ENCODE measurements at regions not wholly inside any gene's neighbourhood (a gene's known extent, or its start where the extent isn't known, plus 50 kb on each side); places are given as distances from the start of the nearest gene placed in this dataset.

DNA sequence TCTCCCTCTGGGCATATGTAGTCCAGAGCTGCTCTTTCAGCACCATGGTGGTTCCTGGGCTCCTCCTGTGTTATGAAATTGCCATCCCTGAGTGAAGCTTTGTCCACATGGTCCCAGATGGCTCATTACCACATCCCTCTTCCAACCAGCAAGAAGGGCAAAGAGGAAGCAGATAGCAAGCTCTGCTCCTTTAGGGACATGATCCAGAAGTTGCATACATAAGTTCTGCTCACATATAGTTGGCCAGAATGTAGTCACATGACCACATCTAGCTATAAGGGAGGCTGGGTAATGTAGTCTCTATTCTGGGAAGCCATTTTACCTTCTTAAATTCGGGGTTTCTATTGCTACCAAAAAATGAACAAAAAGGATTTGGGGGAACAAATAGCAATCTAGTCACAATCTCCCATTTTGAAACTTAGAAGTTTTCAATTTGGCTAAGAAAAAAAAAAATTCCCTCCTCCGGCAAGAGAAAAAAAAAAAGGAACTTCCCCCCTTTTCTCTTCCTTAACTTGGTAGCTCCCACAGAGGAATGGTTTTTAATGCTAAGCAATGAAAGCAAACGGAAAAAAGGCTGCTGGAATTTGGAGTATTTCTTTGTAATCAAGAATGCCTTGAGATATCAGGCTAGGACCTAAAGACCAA, 88.2 kb upstream of the USP9X start (continued):
- TF ChIP-seq, protein P1, sequence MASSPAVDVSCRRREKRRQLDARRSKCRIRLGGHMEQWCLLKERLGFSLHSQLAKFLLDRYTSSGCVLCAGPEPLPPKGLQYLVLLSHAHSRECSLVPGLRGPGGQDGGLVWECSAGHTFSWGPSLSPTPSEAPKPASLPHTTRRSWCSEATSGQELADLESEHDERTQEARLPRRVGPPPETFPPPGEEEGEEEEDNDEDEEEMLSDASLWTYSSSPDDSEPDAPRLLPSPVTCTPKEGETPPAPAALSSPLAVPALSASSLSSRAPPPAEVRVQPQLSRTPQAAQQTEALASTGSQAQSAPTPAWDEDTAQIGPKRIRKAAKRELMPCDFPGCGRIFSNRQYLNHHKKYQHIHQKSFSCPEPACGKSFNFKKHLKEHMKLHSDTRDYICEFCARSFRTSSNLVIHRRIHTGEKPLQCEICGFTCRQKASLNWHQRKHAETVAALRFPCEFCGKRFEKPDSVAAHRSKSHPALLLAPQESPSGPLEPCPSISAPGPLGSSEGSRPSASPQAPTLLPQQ (tag by site-specific recombination; IDR thresholded peaks at IDR 0.05) = peak; percentile 45; the same call in 1 of the 2 replicates
- TF ChIP-seq ZNF600 (tag by site-specific recombination; IDR thresholded peaks at IDR 0.05) (no peak), ZNF146 (tag by site-specific recombination; IDR thresholded peaks at IDR 0.05) (no peak), OSR2 (tag by site-specific recombination; IDR thresholded peaks at IDR 0.05) (no peak), ZFP3 (tag by site-specific recombination; IDR thresholded peaks at IDR 0.05; ENCODE audit: low read depth) (no peak), SALL2 (tag by site-specific recombination; IDR thresholded peaks at IDR 0.05; ENCODE audit: borderline replicate concordance) (no peak), ZNF311 (tag by site-specific recombination; IDR thresholded peaks at IDR 0.05; ENCODE audit: borderline replicate concordance) (no peak), OVOL3 (tag by site-specific recombination; IDR thresholded peaks at IDR 0.05) (no peak), ZNF510 (tag by site-specific recombination; IDR thresholded peaks at IDR 0.05; ENCODE audit: insufficient replicate concordance) (no peak), ZNF624 (tag by site-specific recombination; IDR thresholded peaks at IDR 0.05) (no peak), ZNF677 (tag by site-specific recombination; IDR thresholded peaks at IDR 0.05) (no peak), ZNF292 (tag by site-specific recombination; IDR thresholded peaks at IDR 0.05; ENCODE audit: borderline replicate concordance, low read depth) (no peak), ZIC2 (tag by site-specific recombination; IDR thresholded peaks at IDR 0.05) (no peak), ZBTB8A (tag by site-specific recombination; IDR thresholded peaks at IDR 0.05) (no peak), ZNF416 (tag by site-specific recombination; IDR thresholded peaks at IDR 0.05) (no peak), HOXA7 (CRISPR knock-in tag; IDR thresholded peaks at IDR 0.05; ENCODE audit: borderline replicate concordance) (no peak), ZNF335 (tag by site-specific recombination; conservative IDR thresholded peaks at IDR 0.05) (peak; percentile 70), TRIM28 (IDR thresholded peaks at IDR 0.05; ENCODE audit: borderline replicate concordance, low read length) (no peak), ZNF544 (tag by site-specific recombination; IDR thresholded peaks at IDR 0.05) (no peak), ZNF664 (tag by site-specific recombination; IDR thresholded peaks at IDR 0.05) (no peak), ZNF211 (tag by site-specific recombination; IDR thresholded peaks at IDR 0.05; ENCODE audit: low read depth) (no peak), PRDM1 (tag by site-specific recombination; IDR thresholded peaks at IDR 0.05) (no peak), ZNF785 (tag by site-specific recombination; IDR thresholded peaks at IDR 0.05) (no peak)
- TF ChIP-seq, protein P2, sequence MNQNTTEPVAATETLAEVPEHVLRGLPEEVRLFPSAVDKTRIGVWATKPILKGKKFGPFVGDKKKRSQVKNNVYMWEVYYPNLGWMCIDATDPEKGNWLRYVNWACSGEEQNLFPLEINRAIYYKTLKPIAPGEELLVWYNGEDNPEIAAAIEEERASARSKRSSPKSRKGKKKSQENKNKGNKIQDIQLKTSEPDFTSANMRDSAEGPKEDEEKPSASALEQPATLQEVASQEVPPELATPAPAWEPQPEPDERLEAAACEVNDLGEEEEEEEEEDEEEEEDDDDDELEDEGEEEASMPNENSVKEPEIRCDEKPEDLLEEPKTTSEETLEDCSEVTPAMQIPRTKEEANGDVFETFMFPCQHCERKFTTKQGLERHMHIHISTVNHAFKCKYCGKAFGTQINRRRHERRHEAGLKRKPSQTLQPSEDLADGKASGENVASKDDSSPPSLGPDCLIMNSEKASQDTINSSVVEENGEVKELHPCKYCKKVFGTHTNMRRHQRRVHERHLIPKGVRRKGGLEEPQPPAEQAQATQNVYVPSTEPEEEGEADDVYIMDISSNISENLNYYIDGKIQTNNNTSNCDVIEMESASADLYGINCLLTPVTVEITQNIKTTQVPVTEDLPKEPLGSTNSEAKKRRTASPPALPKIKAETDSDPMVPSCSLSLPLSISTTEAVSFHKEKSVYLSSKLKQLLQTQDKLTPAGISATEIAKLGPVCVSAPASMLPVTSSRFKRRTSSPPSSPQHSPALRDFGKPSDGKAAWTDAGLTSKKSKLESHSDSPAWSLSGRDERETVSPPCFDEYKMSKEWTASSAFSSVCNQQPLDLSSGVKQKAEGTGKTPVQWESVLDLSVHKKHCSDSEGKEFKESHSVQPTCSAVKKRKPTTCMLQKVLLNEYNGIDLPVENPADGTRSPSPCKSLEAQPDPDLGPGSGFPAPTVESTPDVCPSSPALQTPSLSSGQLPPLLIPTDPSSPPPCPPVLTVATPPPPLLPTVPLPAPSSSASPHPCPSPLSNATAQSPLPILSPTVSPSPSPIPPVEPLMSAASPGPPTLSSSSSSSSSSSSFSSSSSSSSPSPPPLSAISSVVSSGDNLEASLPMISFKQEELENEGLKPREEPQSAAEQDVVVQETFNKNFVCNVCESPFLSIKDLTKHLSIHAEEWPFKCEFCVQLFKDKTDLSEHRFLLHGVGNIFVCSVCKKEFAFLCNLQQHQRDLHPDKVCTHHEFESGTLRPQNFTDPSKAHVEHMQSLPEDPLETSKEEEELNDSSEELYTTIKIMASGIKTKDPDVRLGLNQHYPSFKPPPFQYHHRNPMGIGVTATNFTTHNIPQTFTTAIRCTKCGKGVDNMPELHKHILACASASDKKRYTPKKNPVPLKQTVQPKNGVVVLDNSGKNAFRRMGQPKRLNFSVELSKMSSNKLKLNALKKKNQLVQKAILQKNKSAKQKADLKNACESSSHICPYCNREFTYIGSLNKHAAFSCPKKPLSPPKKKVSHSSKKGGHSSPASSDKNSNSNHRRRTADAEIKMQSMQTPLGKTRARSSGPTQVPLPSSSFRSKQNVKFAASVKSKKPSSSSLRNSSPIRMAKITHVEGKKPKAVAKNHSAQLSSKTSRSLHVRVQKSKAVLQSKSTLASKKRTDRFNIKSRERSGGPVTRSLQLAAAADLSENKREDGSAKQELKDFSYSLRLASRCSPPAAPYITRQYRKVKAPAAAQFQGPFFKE (tag by site-specific recombination; IDR thresholded peaks at IDR 0.05; ENCODE audit: borderline replicate concordance) = no peak
- TF ChIP-seq, protein P3, sequence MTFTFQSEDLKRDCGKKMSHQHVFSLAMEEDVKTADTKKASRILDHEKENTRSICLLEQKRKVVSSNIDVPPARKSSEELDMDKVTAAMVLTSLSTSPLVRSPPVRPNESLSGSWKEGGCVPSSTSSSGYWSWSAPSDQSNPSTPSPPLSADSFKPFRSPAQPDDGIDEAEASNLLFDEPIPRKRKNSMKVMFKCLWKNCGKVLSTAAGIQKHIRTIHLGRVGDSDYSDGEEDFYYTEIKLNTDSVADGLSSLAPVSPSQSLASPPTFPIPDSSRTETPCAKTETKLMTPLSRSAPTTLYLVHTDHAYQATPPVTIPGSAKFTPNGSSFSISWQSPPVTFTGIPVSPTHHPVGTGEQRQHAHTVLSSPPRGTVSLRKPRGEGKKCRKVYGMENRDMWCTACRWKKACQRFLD (tag by site-specific recombination; IDR thresholded peaks at IDR 0.05) = no peak
- TF ChIP-seq, protein P4, sequence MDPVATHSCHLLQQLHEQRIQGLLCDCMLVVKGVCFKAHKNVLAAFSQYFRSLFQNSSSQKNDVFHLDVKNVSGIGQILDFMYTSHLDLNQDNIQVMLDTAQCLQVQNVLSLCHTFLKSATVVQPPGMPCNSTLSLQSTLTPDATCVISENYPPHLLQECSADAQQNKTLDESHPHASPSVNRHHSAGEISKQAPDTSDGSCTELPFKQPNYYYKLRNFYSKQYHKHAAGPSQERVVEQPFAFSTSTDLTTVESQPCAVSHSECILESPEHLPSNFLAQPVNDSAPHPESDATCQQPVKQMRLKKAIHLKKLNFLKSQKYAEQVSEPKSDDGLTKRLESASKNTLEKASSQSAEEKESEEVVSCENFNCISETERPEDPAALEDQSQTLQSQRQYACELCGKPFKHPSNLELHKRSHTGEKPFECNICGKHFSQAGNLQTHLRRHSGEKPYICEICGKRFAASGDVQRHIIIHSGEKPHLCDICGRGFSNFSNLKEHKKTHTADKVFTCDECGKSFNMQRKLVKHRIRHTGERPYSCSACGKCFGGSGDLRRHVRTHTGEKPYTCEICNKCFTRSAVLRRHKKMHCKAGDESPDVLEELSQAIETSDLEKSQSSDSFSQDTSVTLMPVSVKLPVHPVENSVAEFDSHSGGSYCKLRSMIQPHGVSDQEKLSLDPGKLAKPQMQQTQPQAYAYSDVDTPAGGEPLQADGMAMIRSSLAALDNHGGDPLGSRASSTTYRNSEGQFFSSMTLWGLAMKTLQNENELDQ (tag by site-specific recombination; IDR thresholded peaks at IDR 0.05; ENCODE audit: low read depth) = no peak
- TF ChIP-seq, protein P5, sequence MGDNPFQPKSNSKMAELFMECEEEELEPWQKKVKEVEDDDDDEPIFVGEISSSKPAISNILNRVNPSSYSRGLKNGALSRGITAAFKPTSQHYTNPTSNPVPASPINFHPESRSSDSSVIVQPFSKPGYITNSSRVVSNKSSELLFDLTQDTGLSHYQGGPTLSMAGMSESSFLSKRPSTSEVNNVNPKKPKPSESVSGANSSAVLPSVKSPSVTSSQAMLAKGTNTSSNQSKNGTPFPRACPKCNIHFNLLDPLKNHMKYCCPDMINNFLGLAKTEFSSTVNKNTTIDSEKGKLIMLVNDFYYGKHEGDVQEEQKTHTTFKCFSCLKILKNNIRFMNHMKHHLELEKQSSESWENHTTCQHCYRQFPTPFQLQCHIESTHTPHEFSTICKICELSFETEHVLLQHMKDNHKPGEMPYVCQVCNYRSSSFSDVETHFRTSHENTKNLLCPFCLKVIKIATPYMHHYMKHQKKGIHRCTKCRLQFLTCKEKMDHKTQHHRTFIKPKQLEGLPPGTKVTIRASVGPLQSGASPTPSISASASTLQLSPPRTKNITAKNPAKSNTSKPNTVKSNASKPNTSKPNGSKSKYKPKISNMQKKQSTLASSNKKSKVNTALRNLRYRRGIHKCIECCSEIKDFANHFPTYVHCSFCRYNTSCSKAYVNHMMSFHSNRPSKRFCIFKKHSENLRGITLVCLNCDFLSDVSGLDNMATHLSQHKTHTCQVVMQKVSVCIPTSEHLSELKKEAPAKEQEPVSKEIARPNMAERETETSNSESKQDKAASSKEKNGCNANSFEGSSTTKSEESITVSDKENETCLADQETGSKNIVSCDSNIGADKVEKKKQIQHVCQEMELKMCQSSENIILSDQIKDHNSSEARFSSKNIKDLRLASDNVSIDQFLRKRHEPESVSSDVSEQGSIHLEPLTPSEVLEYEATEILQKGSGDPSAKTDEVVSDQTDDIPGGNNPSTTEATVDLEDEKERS (tag by site-specific recombination; IDR thresholded peaks at IDR 0.05) = no peak

All from HEK293 (cell line).